GM18870 (cell line): ENCODE measurements at regions not wholly inside any gene's neighbourhood (a gene's known extent, or its start where the extent isn't known, plus 50 kb on each side); places are given as distances from the start of the nearest gene placed in this dataset.

Experiments
- ATAC-seq: cut with Tn5 transposase; IDR thresholded peaks from one replicate; pipeline ENCODE4 v1.9.1; 2021; ENCODE audit warnings: moderate library complexity; ENCODE audit not compliant: unreplicated experiment

DNA sequence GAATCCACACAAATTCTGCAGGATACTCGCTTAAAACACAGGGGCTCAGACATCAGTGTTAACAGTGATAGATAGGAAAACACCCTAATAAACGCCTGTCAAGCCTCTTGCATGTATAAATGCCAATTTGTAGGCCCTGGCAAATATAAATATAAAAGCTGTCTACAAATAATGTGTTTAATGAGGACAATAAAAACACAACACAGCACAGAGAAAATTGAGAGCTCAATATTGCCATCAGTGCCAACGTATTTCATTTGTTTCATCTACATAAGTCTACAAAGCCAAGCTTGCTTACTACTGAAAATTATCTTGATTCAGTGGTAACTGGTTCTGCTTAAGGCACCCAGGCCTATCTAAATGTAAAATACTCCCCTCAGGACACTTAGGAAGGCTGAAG is 1387.0 kb upstream of the TENM4 start:
- no peak for ATAC-seq

GRCh38 chr11:80826808-80827207 is 1386.0 kb upstream of the TENM4 start:
- ATAC-seq = no peak

GRCh38 chr11:80822308-80822707 is 1381.5 kb upstream of the TENM4 start:
- ATAC-seq = no peak

DNA sequence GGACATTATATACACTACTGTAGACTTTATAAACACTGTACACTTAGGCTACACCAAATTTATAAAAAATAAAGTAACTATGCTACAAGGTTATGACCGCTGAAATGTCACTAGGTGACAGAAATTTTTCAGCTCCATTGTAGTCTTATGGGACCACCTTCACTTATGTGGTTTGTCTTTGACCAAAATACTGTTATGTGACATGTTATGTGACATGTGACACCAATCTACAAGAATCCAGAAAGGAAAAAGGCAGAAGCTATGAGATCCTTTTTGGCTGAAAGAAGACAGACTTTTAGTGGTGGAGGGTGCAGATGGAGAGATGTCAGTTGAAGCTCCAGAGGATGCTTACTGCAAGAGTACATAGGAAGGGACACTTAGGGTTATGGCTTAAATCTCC is 1378.4 kb upstream of the TENM4 start:
- no peak for ATAC-seq

DNA sequence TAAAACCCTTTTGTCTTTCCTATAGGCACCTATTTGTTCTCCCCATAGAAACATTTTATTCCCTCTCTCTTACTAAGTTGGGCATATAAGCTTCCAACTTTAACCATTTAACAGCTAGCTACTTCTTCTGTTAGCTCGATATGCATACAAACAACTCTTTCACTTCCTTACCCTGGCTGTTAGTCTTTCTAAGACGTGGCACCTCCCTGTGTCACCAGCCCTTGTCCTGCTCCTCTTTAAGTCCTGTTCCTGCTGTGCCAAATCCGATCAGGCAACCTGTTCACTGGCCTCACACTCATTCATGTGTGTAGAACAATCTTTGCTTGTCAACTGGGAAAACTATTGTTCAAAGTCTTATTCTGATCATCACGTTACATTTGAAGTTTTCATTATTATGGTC is 1376.1 kb upstream of the TENM4 start:
- ATAC-seq = peak; percentile 32

- ATAC-seq = peak; percentile 19
Observed at GRCh38 chr11:80816454-80816847, 1375.6 kb upstream of the TENM4 start.

DNA sequence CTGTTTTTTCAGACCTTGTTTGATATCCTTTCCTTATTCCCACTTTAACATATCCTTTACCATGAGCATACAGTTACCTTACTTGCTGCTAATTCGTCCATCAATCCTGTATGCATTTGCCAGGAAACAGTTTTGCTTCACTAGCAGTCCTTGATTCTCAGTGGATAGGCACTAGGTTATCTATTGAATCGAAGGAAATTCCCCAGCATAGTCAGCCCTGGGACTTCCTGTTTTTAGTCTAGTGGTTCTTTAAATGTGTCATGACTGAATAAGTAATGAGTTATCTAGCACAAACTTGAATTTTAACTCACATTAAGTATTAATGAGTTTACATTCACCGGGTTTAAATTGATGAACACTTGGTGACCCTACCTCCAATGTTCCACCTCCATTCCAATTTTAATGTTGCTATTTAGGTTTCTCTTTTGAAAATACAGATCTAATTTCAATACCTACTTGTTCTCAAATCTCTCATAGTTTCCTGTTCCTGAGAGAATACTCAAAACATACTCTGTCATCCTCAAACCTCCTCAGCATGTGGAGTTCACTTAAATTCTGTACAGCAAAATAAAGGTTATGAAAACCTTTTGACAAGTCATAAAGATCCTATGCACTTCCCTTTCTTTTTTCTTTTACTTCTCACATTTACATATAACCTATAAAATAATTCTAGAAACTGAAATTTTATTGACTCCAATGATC is 1375.1 kb upstream of the TENM4 start:
- ATAC-seq = peak; percentile 92

- ATAC-seq = no peak
Observed at GRCh38 chr11:80814813-80815212, 1374.0 kb upstream of the TENM4 start.

DNA sequence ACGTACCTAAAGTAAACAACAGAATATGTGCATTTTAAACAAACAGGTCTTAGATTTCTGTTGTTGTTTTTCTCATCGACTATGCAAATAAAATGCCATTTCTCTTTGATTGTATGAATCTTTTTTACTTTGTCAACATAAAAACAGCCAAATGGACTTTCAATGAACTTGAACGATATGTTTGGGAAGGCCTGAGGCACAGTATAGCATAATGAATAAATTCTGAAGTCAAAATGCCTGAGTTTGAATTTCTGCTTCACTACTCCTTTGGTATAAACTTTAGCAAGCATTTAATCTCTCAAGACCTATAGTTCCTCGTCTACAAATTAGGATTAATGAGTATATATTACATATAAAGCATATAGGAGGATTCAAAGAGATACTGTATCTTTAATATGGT is 1369.9 kb upstream of the TENM4 start:
- ATAC-seq = no peak

- ATAC-seq = no peak
Observed at GRCh38 chr11:80798174-80798573, 1357.3 kb upstream of the TENM4 start.

GRCh38 chr11:80783561-80783960 is 1342.7 kb upstream of the TENM4 start:
- no peak for ATAC-seq

DNA sequence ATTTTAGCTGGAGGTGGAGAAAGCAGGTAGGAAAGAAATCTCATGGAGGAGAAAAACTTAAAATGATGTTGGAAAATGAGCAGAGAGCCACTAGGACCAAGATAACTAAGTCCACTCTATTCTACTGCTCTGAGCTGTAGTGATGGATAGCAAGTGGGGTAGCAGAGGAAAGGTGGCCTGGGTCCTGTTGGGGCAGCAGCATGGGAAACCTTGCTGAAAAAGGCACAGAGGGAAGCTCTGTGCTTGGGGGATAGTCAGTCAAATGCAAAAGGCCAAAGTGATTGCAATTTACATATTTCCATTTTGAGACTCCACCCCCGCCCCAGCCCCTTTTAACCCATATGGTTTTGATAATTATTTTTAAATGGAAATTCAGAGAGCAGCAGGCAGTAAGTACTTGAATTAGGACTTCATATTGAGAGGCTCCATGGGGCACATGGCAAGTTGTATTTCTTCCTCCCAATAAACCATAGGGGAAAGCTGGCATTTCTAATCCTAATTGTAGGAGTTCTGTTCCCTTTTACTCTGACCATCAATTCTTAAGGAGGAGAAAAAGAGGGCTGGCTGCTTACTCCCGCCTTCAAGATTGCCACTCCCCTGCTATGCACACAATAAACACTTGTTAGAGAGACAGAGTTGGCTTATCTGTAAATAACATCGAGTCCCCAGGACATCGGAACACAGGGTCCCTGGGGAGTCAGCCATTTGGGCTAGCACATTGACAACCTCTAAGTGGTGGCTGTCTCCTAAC is 1341.5 kb upstream of the TENM4 start:
- ATAC-seq = no peak

DNA sequence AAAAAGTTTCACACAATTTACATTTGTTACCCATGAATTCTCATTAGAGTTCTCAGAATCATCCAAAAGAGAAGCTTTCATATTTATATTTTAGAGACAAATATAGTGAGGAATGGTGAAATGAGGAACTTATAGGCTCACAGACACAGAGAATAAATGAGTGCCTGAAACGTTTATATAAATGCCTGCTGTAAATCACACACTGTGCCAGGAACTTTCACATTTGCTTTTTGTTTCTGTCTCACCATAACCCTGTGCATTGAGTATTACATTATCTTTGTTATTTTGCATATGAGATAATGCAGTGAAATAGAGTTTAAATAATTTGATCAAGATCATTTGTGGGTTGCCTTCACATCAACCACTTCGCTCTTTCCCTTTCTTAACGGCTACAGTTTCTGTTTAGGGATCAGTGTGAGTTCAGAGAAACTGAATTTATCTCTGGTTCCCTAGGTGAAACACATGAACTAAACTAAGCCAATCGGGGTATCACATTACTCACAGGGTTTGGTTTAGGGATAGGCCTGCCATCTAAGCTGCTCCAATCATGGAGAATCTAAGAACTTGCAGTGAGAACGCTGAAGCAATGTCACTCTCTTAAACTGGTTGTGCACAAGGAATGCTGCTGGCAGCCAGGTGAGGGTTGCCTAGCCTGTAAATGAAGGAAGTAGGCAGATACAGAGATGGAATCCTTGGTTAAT is 1339.2 kb upstream of the TENM4 start:
- ATAC-seq = no peak

GRCh38 chr11:80778941-80779340 is 1338.1 kb upstream of the TENM4 start:
- ATAC-seq = no peak

DNA sequence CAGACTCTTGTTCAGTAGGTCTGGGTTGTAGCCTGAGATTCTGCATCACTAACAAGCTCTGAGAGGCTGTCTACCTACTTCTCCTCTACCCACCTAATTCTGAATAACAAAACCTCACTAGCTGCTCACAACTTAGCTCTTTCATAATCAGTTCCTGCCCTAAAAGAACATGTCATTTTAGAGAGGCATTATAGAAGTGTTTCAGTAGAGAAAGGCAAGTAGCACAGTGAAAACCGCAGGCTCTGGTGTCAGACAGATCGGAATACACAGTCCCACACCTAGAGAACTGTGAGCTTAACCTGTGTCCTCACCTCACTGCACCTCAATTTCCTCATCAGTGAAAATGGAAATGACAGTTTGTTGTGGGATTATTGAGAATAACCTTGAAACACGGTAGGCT is 1337.6 kb upstream of the TENM4 start:
- ATAC-seq = peak; percentile 51

- ATAC-seq = no peak
Observed at GRCh38 chr11:80773919-80774318, 1333.1 kb upstream of the TENM4 start.

- ATAC-seq = no peak
Observed at GRCh38 chr11:80771017-80771416, 1330.2 kb upstream of the TENM4 start.

GRCh38 chr11:80758787-80759186 is 1318.0 kb upstream of the TENM4 start:
- no peak for ATAC-seq

DNA sequence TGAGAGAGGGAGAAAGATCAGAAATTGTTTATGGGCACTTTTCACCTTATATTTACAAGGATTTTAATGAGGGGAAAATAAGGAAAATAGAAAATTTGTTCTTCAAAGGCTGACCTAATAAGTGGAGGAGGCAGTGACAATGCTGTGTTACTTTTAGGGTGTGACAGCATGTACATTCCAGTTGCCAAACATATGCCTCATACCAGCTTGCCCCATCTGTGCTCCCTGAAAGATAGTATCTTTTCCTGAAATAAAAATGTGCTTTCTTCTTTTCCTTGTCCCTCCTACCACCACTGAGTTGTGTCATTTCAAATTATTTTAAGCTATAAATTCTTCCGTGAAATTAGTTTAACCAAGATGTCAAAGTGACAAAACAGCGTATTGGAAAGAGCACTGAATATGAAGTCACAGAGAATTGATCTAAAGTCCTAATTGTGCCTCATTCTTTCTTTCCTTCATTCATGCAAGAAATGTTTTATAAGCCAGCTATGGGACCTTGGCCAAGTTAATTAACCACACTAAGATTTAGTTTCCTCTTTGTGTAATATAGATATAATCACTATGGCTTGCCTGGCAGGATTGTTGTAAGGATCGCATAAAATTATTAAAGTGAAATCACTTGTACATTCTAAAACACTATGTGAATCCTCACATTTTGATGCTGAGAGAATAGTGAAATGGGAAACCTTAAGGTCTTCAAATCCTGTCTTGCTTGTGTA is 1307.5 kb upstream of the TENM4 start:
- ATAC-seq = no peak

- no peak for ATAC-seq
Observed at GRCh38 chr11:80746300-80746699, 1305.5 kb upstream of the TENM4 start.

DNA sequence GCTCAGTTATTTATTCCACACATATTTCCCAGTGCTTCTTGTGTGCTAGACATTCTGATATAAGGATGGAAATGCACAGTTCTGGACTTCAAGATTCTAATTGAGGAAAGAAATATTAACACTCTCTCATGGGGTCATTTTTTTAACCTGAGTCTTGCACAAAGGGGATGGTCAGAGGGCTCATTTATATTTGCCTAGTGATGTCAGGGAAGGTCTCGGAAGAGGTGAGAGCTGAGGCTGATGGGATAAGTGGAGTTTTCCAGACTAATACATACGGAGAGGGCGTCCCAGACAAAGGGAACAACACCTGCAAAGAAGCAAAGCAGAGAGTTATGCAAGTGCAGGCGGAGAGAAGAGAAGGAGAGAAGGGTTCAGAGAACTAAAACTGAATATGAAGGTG is 1304.6 kb upstream of the TENM4 start:
- no peak for ATAC-seq
